Sigmoid colon (tissue), 6 donors: ENCODE measurements at regions not wholly inside any gene's neighbourhood (a gene's known extent, or its start where the extent isn't known, plus 50 kb on each side); places are given as distances from the start of the nearest gene placed in this dataset.

ENCODE experiments used
- DNase-seq: peaks from one replicate; pipeline ENCODE4 v3.0.0-alpha.2; 2019
- H3K27ac ChIP-seq, 4 donors: fragments of 200-600 bp; sonication (generic); one replicate each; pipeline ENCODE4 v1.5.1; 2016 to 2019; ENCODE audit warnings: mild to moderate bottlenecking in 1 of 4
- H3K27me3 ChIP-seq, 3 donors: fragments of 200-600 bp; sonication (generic); one replicate each; pipeline ENCODE4 v1.5.1; 2019; ENCODE audit warnings: mild to moderate bottlenecking in 1 of 3
- H3K36me3 ChIP-seq, 4 donors: fragments of 200-600 bp; sonication (generic); one replicate each; pipeline ENCODE4 v1.5.1; 2016 to 2019
- H3K4me1 ChIP-seq, 4 donors: fragments of 200-600 bp; sonication (generic); one replicate each; pipeline ENCODE4 v1.5.1; 2017 to 2019
- H3K4me3 ChIP-seq, 4 donors: fragments of 200-600 bp; sonication (generic); one replicate each; pipeline ENCODE4 v1.5.1; 2017 to 2019; ENCODE audit warnings: mild to moderate bottlenecking in 2 of 4, moderate library complexity in 1 of 4
- H3K9me3 ChIP-seq, 4 donors: fragments of 200-600 bp in 3 of 4; sonication (generic) in 3 of 4; one replicate each; pipeline versions ENCODE4 v1.5.1 to v1.6.1; 2013 to 2019
- CTCF ChIP-seq, 4 experiments: fragments of 450-650 bp in 3 of 4; fragments of 200-600 bp in 1 of 4; IDR thresholded peaks; one replicate each; pipeline ENCODE4 v1.5.1; 2016 to 2019; ENCODE audit warnings: antibody characterized with exemption in 4 of 4, mild to moderate bottlenecking in 3 of 4, moderate library complexity in 2 of 4
- EP300 ChIP-seq, 4 donors: sonication (generic); formaldehyde crosslinking; IDR thresholded peaks; one replicate each; pipeline ENCODE4 v1.6.1; 2017; ENCODE audit warnings: antibody characterized with exemption in 4 of 4
- POLR2A ChIP-seq, 2 donors: fragments of 450-650 bp; IDR thresholded peaks; one replicate each; pipeline ENCODE4 v1.6.1; 2016; ENCODE audit warnings: antibody characterized with exemption in 2 of 2, mild to moderate bottlenecking in 2 of 2, moderate library complexity in 2 of 2
- POLR2AphosphoS5 ChIP-seq, 4 donors: sonication (generic); formaldehyde crosslinking; IDR thresholded peaks; one replicate each; pipeline ENCODE4 v1.6.1; 2017; ENCODE audit warnings: antibody characterized with exemption in 4 of 4
- WGBS, 2 donors: extraction: QIAGEN DNeasy Blood & Tissue Kit; methylation state at CpG; one replicate each; pipeline ENCODE4 v1.1.7; 2013; 5-methylcytosine and 5-hydroxymethylcytosine counted together
- intact Hi-C: fragments of 100-400 bp; cut with DNase I; formaldehyde crosslinking; loops from one replicate; pipeline ENCODE4 v1.15.1; 2023
- donor health status: healthy with polysubstance abuse.
- donor health status: healthy.

- Histone ChIP-seq H3K9me3 (peaks cover 0 to 4% (median 0%) of the 10 kb centered on the region in 4 donors), H3K4me1 (no peaks in the 10 kb centered on the region), H3K4me3 (no peak overlapping the region), H3K36me3 (no peaks in the 10 kb centered on the region), H3K27ac (no peak overlapping the region), H3K27me3 (no peaks in the 10 kb centered on the region)
- TF ChIP-seq EP300 (IDR thresholded peaks at IDR 0.05): no peak
- TF ChIP-seq POLR2AphosphoS5 (IDR thresholded peaks at IDR 0.05): no peak
- TF ChIP-seq CTCF (IDR thresholded peaks at IDR 0.05): no peak
- WGBS, 2 donors: 93% methylated on average over 1 of the region's 1 CpG
- DNase-seq: no peak
- intact Hi-C loops: no loop called here
Measured at GRCh38 chr11:23310276-23310675, 450.0 kb upstream of the CCDC179 start.

- H3K4me3 ChIP-seq: no peak overlapping the region
- no peak for DNase-seq
- H3K36me3 ChIP-seq: no peaks in the 10 kb centered on the region
- intact Hi-C loops: no loop called here
- TF ChIP-seq POLR2AphosphoS5 (IDR thresholded peaks at IDR 0.05): no peak
- TF ChIP-seq CTCF (IDR thresholded peaks at IDR 0.05): no peak
- no peak for TF ChIP-seq EP300 (IDR thresholded peaks at IDR 0.05)
- no peak for TF ChIP-seq POLR2A (IDR thresholded peaks at IDR 0.05)
- H3K27me3 ChIP-seq: no peaks in the 10 kb centered on the region
- H3K4me1 ChIP-seq: no peaks in the 10 kb centered on the region
- no peak overlapping the region for H3K27ac ChIP-seq
- H3K9me3 ChIP-seq: peaks cover 0 to 4% (median 0%) of the 10 kb centered on the region in 4 donors
- WGBS, 2 donors: 60 to 68% methylated on average over 5 of the region's 5 CpGs
Measured at GRCh38 chr11:23311986-23312940, 452.0 kb upstream of the CCDC179 start.

GRCh38 chr11:23313001-23313400 lies 452.7 kb upstream of the CCDC179 start:
- no peaks in the 10 kb centered on the region for H3K4me1 ChIP-seq
- intact Hi-C loops: no loop called here
- no peak for DNase-seq
- WGBS, 2 donors: 47 to 63% methylated on average over 1 of the region's 1 CpG
- H3K36me3 ChIP-seq: no peaks in the 10 kb centered on the region
- H3K9me3 ChIP-seq: peaks cover 0 to 4% (median 0%) of the 10 kb centered on the region in 4 donors
- H3K27me3 ChIP-seq: no peaks in the 10 kb centered on the region
- H3K4me3 ChIP-seq: no peak overlapping the region
- TF ChIP-seq CTCF (IDR thresholded peaks at IDR 0.05): no peak
- TF ChIP-seq EP300 (IDR thresholded peaks at IDR 0.05): no peak
- no peak for TF ChIP-seq POLR2A (IDR thresholded peaks at IDR 0.05)
- TF ChIP-seq POLR2AphosphoS5 (IDR thresholded peaks at IDR 0.05): no peak
- H3K27ac ChIP-seq: no peak overlapping the region

DNA sequence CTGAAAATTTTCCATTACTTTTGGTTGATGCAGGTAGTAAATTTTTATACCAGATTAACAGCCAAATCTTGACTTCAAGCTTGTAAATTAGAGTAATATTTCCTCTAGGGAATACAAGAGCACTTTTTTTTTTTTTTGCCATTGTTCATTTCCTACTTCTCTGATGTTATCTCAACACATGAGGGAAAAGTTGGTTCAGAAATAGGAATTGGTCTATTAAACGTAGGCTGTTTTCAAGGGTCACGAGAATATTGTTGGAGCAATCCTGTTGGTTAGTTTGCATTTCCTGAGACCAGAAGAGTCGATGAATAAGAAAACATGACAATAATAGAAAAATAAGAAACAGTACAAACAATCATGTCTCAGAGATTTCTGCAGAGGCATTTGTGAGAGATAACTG lies 453.9 kb upstream of the CCDC179 start:
- no peak for DNase-seq
- H3K4me1 ChIP-seq: no peaks in the 10 kb centered on the region
- H3K4me3 ChIP-seq: no peak overlapping the region
- 75 to 86% methylated on average over 3 of the region's 3 CpGs for WGBS, 2 donors
- H3K27me3 ChIP-seq: no peaks in the 10 kb centered on the region
- TF ChIP-seq CTCF (IDR thresholded peaks at IDR 0.05) (no peak), POLR2A (IDR thresholded peaks at IDR 0.05) (no peak), EP300 (IDR thresholded peaks at IDR 0.05) (no peak), POLR2AphosphoS5 (IDR thresholded peaks at IDR 0.05) (no peak)
- H3K9me3 ChIP-seq: peaks cover 0 to 4% (median 0%) of the 10 kb centered on the region in 4 donors
- intact Hi-C loops: no loop called here
- H3K36me3 ChIP-seq: no peaks in the 10 kb centered on the region
- no peak overlapping the region for H3K27ac ChIP-seq
